HG02571 (cell line): ENCODE measurements at regions not wholly inside any gene's neighbourhood (a gene's known extent, or its start where the extent isn't known, plus 50 kb on each side); places are given as distances from the start of the nearest gene placed in this dataset.
"Not testable (repeated sequence)": the region's sequence is repeated elsewhere in the genome, so short reads cannot be mapped to it uniquely, and the experiment has no call there.

Experiments
- ATAC-seq: cut with Tn5 transposase; IDR thresholded peaks from one replicate; pipeline ENCODE4 v1.9.1; 2021; ENCODE audit warnings: mild to moderate bottlenecking, moderate library complexity; ENCODE audit not compliant: unreplicated experiment

GRCh38 chr5:92836855-92837755 is 743.9 kb downstream of the NR2F1-AS1 start:
- ATAC-seq: no peak

- ATAC-seq: no peak
Measured at GRCh38 chr5:92835712-92836111, 745.3 kb downstream of the NR2F1-AS1 start.

- not testable (repeated sequence) for ATAC-seq
Measured at GRCh38 chr5:92823551-92823950, 757.5 kb downstream of the NR2F1-AS1 start.

DNA sequence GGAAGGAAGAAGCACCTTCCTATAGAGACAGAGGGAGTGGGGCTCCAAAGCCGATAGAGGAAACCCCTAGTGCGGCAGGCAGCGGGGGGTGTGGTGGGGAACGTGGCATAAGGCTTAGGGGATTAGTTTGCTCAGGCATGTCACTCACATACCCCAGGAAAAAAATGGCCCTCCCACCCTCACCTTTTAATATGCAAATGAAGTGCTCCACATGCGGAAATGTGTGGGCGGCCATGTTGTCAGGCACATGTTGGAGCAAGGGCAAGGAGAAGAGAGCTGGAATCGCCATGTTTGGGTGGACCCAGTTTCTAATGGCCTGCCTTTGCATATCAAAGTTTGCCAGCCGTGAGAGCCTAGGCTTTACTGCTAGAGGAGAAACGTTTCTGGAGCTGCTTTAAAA is 758.8 kb downstream of the NR2F1-AS1 start:
- no peak for ATAC-seq

- ATAC-seq: no peak
Measured at GRCh38 chr5:92809855-92810465, 771.1 kb downstream of the NR2F1-AS1 start.

- no peak for ATAC-seq
Measured at GRCh38 chr5:92808474-92808873, 772.5 kb downstream of the NR2F1-AS1 start.

GRCh38 chr5:92807085-92807484 is 773.9 kb downstream of the NR2F1-AS1 start:
- no peak for ATAC-seq

DNA sequence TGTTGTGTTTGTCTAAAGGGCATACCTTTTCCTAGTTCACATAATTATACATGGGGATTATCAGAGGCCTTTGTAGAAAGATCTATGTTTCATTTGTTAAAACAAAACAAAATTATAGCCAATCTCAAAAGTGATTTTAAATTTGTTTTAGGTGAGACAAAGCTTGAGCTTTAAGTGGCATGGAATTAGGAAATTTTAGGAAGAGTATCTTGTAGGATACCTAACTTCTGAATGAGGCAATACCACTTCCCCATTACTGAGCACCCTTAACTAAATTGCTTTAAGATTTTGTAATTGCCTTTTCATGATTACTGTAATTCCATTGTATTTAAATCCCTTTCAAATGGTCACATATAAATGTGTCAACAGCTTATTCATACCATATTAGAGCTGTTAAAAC is 775.6 kb downstream of the NR2F1-AS1 start:
- no peak for ATAC-seq

DNA sequence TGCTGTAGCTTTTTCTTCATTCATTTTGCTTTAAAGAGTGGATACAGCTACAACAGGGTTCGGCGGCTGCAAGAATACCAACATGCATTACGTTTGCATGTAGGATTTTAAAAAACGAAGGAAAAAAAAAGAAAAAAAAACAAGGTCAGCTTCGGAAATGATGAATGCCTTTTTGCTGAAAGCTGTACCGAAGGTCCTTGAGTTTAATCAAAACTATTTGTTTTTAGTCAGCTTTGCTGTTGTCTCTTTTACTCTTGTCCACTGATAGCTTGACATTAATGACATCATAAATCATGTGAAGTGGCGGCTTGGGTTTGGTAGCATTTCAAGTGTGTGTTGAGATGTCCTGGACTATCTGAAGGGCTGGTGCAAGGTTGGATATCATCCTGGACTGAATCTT is 779.1 kb downstream of the NR2F1-AS1 start:
- no peak for ATAC-seq

DNA sequence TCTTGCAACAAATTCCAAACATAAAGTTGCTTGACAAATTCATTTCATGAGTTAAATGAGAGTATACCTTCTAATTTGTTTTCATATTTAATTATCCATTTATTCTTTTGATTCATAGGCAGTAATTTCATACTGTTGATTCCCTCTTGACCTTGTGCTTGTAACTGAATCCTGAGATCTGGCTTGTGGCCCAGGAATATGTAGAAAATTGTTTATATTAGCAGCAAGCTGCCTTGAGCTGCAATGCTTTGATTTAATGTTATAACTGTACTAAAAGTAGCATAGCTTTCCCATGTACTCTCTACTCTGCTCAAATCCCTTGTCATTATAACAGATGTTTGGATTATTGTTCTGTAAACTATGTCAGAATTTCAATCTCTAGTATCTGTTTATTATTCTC is 780.7 kb downstream of the NR2F1-AS1 start:
- ATAC-seq: no peak

GRCh38 chr5:92795633-92796032 is 785.4 kb downstream of the NR2F1-AS1 start:
- no peak for ATAC-seq

DNA sequence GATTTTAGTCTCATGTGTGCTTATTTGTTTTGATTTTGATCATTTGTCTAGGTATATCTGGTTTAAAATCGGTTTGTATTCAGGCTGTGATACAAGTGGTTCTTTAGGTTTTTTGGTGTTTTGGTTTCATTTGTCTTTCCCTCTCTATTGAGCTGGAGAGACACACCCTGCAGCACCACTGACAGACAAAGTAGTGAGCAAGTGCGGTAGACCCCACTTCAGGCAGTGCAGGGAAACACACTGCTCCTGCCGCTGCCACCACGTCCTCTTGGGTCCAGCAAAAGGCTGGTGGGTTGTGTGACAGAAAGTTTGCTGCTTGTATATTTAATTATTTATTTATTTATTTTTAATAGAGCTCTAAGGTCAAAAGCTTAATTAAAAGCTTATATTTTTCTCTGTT is 801.0 kb downstream of the NR2F1-AS1 start:
- ATAC-seq: no peak

- ATAC-seq: no peak
Measured at GRCh38 chr5:92779536-92779935, 801.5 kb downstream of the NR2F1-AS1 start.

DNA sequence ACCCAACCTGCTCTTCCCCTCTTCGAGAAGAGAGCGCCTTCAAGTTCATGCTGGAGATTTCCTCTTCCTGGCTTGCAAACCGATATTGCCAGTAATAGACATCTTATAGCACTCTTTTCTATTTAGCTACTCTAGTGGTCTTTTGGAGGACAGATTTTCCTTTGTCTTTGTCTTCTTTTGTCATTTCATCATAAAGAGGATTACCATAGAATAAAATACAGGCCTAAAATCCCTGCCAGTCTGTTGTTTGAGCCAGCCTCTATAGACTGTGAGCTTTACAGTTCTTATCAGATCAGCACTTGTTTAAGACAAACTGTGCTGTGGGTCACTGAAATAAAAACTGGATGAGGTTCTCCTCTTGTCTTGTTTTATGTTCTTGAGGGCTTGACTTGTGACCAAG is 802.8 kb downstream of the NR2F1-AS1 start:
- ATAC-seq: no peak

GRCh38 chr5:92777421-92777820 is 803.6 kb downstream of the NR2F1-AS1 start:
- ATAC-seq: no peak

- ATAC-seq: no peak
Measured at GRCh38 chr5:92775711-92776615, 805.1 kb downstream of the NR2F1-AS1 start.

DNA sequence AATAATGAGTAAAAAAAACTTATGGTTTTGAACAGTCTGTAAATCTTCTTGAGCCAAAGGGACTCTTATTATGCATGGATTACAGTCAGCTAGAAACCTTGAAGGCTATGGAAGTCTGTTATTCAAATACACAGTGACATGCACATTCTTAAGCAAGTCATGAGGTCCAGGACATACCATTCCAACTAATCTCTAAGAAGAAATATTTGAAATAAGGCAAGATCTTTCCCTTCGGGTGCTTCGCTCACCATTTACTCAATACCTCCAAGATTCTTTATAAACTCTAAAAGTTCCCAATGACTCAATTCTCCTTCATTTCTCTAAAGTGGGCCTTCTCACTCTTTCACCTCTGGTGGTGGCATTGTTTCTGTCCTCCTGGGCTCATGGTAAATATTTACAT is 811.0 kb downstream of the NR2F1-AS1 start:
- ATAC-seq: no peak

- no peak for ATAC-seq
Measured at GRCh38 chr5:92761585-92761984, 819.4 kb downstream of the NR2F1-AS1 start.

DNA sequence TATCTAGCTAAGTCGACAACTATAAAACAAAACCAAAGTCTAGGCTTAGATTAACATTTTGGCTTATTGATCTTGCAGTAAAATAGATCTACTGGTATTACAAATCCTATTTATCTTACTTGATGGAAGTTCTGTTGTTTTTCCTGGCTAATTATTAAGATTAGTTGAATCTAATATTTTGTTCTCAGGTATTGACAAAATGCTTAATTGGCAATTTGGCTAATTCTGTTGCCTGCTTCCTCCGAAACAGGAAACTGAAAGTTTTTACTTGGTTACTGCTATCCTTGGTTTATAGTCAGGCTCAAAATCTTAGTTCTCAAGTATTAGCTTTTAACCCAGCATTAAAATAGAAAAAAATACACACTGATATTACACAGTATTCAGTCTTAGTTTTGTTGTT is 820.5 kb downstream of the NR2F1-AS1 start:
- ATAC-seq: no peak

GRCh38 chr5:92758552-92758951 is 822.5 kb downstream of the NR2F1-AS1 start:
- ATAC-seq: no peak

GRCh38 chr5:92749943-92750342 is 831.1 kb downstream of the NR2F1-AS1 start:
- no peak for ATAC-seq
